ENCODE measurements at regions not wholly inside any gene's neighbourhood (a gene's known extent, or its start where the extent isn't known, plus 50 kb on each side); places are given as distances from the start of the nearest gene placed in this dataset.
A peak's percentile ranks its signal among the peaks of the same experiment; 100 is the strongest.
"Not testable (repeated sequence)": the region's sequence is repeated elsewhere in the genome, so short reads cannot be mapped to it uniquely, and the experiment has no call there.

GRCh38 chr1:169046671-169047070 is 59.8 kb upstream of the ATP1B1 start:
- Mint-ChIP-seq H3K27me3 (no peaks in the 10 kb centered on the region), H3K27ac (no peak overlapping the region), H3K4me3 (no peak overlapping the region), H3K9me3 (no peaks in the 10 kb centered on the region), H3K4me1 (ENCODE audit: unreplicated experiment) (peaks cover 5% of the 10 kb centered on the region), H3K36me3 (no peaks in the 10 kb centered on the region)
- TF ChIP-seq CTCF (conservative IDR thresholded peaks at IDR 0.05): no peak
- no peak for DNase-seq (ENCODE audit: extremely low spot score, unreplicated experiment)

GRCh38 chr1:169047074-169047473 is 59.4 kb upstream of the ATP1B1 start:
- no peak overlapping the region for H3K27ac Mint-ChIP-seq
- DNase-seq (ENCODE audit: extremely low spot score, unreplicated experiment): no peak
- H3K4me1 Mint-ChIP-seq (ENCODE audit: unreplicated experiment): peaks cover 5% of the 10 kb centered on the region
- no peaks in the 10 kb centered on the region for H3K27me3 Mint-ChIP-seq
- no peaks in the 10 kb centered on the region for H3K9me3 Mint-ChIP-seq
- TF ChIP-seq CTCF (conservative IDR thresholded peaks at IDR 0.05): no peak
- no peak overlapping the region for H3K4me3 Mint-ChIP-seq
- H3K36me3 Mint-ChIP-seq: no peaks in the 10 kb centered on the region

- H3K4me1 Mint-ChIP-seq (ENCODE audit: unreplicated experiment): peaks cover 9% of the 10 kb centered on the region
- no peak overlapping the region for H3K4me3 Mint-ChIP-seq
- TF ChIP-seq CTCF (conservative IDR thresholded peaks at IDR 0.05): no peak
These were observed 58.4 kb upstream of the ATP1B1 start for GRCh38 chr1:169048043-169048442.

GRCh38 chr1:169049258-169049938 is 57.1 kb upstream of the ATP1B1 start:
- Mint-ChIP-seq H3K27me3 (no peaks in the 10 kb centered on the region), H3K27ac (no peak overlapping the region), H3K36me3 (no peaks in the 10 kb centered on the region), H3K4me3 (no peak overlapping the region), H3K4me1 (ENCODE audit: unreplicated experiment) (peaks cover 9% of the 10 kb centered on the region), H3K9me3 (no peaks in the 10 kb centered on the region)
- no peak for DNase-seq (ENCODE audit: extremely low spot score, unreplicated experiment)
- no peak for TF ChIP-seq CTCF (conservative IDR thresholded peaks at IDR 0.05)

More at GRCh38 chr1:169048043-169048442, 58.4 kb upstream of the ATP1B1 start:
- no peak overlapping the region for H3K27ac Mint-ChIP-seq
- H3K27me3 Mint-ChIP-seq: no peaks in the 10 kb centered on the region
- no peak for DNase-seq (ENCODE audit: extremely low spot score, unreplicated experiment)
- H3K9me3 Mint-ChIP-seq: no peaks in the 10 kb centered on the region
- H3K36me3 Mint-ChIP-seq: no peaks in the 10 kb centered on the region

GRCh38 chr1:169051171-169051570 is 55.3 kb upstream of the ATP1B1 start:
- no peak overlapping the region for H3K27ac Mint-ChIP-seq
- no peak for TF ChIP-seq CTCF (conservative IDR thresholded peaks at IDR 0.05)
- no peaks in the 10 kb centered on the region for H3K9me3 Mint-ChIP-seq
- no peaks in the 10 kb centered on the region for H3K27me3 Mint-ChIP-seq
- H3K36me3 Mint-ChIP-seq: no peaks in the 10 kb centered on the region
- H3K4me1 Mint-ChIP-seq (ENCODE audit: unreplicated experiment): peaks cover 4% of the 10 kb centered on the region
- DNase-seq (ENCODE audit: extremely low spot score, unreplicated experiment): no peak
- no peak overlapping the region for H3K4me3 Mint-ChIP-seq

- H3K9me3 Mint-ChIP-seq; H3K27ac Mint-ChIP-seq; H3K36me3 Mint-ChIP-seq; H3K4me1 Mint-ChIP-seq (ENCODE audit: unreplicated experiment); H3K27me3 Mint-ChIP-seq; DNase-seq (ENCODE audit: extremely low spot score, unreplicated experiment): not testable (repeated sequence)
- H3K4me3 Mint-ChIP-seq: peak overlapping the region; percentile 51
These were observed 54.3 kb upstream of the ATP1B1 start for GRCh38 chr1:169052171-169052570.
